Astrocyte (in vitro differentiated cells and primary cell): ENCODE measurements at regions not wholly inside any gene's neighbourhood (a gene's known extent, or its start where the extent isn't known, plus 50 kb on each side); places are given as distances from the start of the nearest gene placed in this dataset.

ENCODE experiments used
- CTCF ChIP-seq: IDR thresholded peaks from 2 replicates; pipeline ENCODE4 v1.5.1; 2011; ENCODE audit warnings: low read depth, mild to moderate bottlenecking, inconsistent platforms, low read length, moderate library complexity; ENCODE audit not compliant: insufficient read depth
- EZH2 ChIP-seq: IDR thresholded peaks from 2 replicates; pipeline ENCODE4 v1.6.1; 2012; ENCODE audit warnings: mild to moderate bottlenecking, low read length, inconsistent platforms; ENCODE audit not compliant: insufficient read depth

GRCh38 chr5:101123363-101123762 lies 220.3 kb upstream of the ST8SIA4 start:
- TF ChIP-seq CTCF, result no peak
- no peak for TF ChIP-seq EZH2
